Endothelial cell of umbilical vein (primary cell): ENCODE measurements at regions not wholly inside any gene's neighbourhood (a gene's known extent, or its start where the extent isn't known, plus 50 kb on each side); places are given as distances from the start of the nearest gene placed in this dataset.

Experiments used
- BruUV-seq: library from RNA; stranded (reverse); fragments of 400-500 nt; replicated peaks from 2 replicates; lab custom pipeline; 2021; lab: Mats Ljungman, UMichigan
- CTCF ChIA-PET: fragments of 300-600, 350-600 bp; sonication (Branson Sonifier 250); formaldehyde crosslinking; loops from one replicate; lab custom pipeline; 2021; ENCODE audit warnings: antibody characterized with exemption, inconsistent platforms; lab: Charles Lee
- POLR2A ChIA-PET: fragments of 300-600, 350-600 bp; sonication (Branson Sonifier 250); formaldehyde crosslinking; loops from one replicate; lab custom pipeline; 2021; ENCODE audit warnings: antibody characterized with exemption, inconsistent platforms; lab: Charles Lee
- DNase-seq: peaks from one replicate; pipeline ENCODE4 v3.0.0-alpha.2; 2011; ENCODE audit warnings: low read depth, low spot score
- FAIRE-seq: peaks from 2 replicates; lab custom pipeline; 2011; peaks lifted over from hg19 to GRCh38; lab: Jason Lieb, UNC
- H2AFZ ChIP-seq: 2 replicates; pipeline ENCODE4 v1.6.0; 2012; ENCODE audit warnings: low read depth, low read length, control low read depth, inconsistent platforms
- H3K27ac ChIP-seq: 2 replicates; pipeline ENCODE4 v1.5.1; 2011; ENCODE audit warnings: low read depth, mild to moderate bottlenecking, control low read depth, low read length, moderate library complexity; ENCODE audit not compliant: insufficient read depth
- H3K27me3 ChIP-seq, 2 experiments: 2 replicates each; pipeline versions ENCODE4 v1.6.0 to v1.6.1; 2011; ENCODE audit warnings: low read length in 2 of 2, mixed read lengths in 1 of 2; ENCODE audit not compliant: control insufficient read depth in 2 of 2, insufficient read depth in 2 of 2
- H3K36me3 ChIP-seq, 2 experiments: 2 replicates in 1 of 2; 3 replicates in 1 of 2; pipeline ENCODE4 v1.5.1; 2011; ENCODE audit warnings: low read length in 2 of 2, mild to moderate bottlenecking in 1 of 2, moderate library complexity in 1 of 2; ENCODE audit not compliant: control insufficient read depth in 2 of 2, insufficient read depth in 2 of 2; ENCODE audit errors: extremely low read depth in 1 of 2
- H3K4me1 ChIP-seq: 3 replicates; pipeline ENCODE4 v1.5.1; 2011; ENCODE audit warnings: mild to moderate bottlenecking, low read length; ENCODE audit not compliant: control insufficient read depth, insufficient read depth; ENCODE audit errors: extremely low read depth
- H3K4me2 ChIP-seq: 2 replicates; pipeline ENCODE4 v1.6.1; 2011; ENCODE audit warnings: low read length, control low read depth, mixed read lengths; ENCODE audit not compliant: insufficient read depth
- H3K4me3 ChIP-seq, 3 experiments: fragments of 200-600 bp in 1 of 3; sonication (generic), shearing (Covaris generic) in 1 of 3; replicated peaks in 1 of 3; 2 replicates each; pipeline ENCODE4 v1.5.1; 2011 to 2016; ENCODE audit warnings: control low read depth in 3 of 3, low read length in 3 of 3, mild to moderate bottlenecking in 2 of 3, inconsistent platforms in 1 of 3, low read depth in 1 of 3, moderate library complexity in 1 of 3; ENCODE audit not compliant: insufficient read depth in 1 of 3
- H3K79me2 ChIP-seq: 2 replicates; pipeline ENCODE4 v1.6.0; 2012; ENCODE audit warnings: low read length, inconsistent platforms; ENCODE audit not compliant: control insufficient read depth, insufficient read depth
- H3K9ac ChIP-seq: replicated peaks from 2 replicates; pipeline ENCODE3; 2011; ENCODE audit warnings: low read length, control low read depth; ENCODE audit not compliant: insufficient read depth; ENCODE audit errors: extremely low read depth
- H3K9me1 ChIP-seq: replicated peaks from 3 replicates; pipeline ENCODE4 v1.6.0; 2011; ENCODE audit warnings: mild to moderate bottlenecking, low read length; ENCODE audit not compliant: control insufficient read depth, insufficient read depth; ENCODE audit errors: extremely low read depth
- H3K9me3 ChIP-seq: replicated peaks from 2 replicates; pipeline ENCODE4 v1.5.1; 2012; ENCODE audit warnings: low read length, inconsistent platforms; ENCODE audit not compliant: control insufficient read depth, insufficient read depth
- H4K20me1 ChIP-seq: replicated peaks from 2 replicates; pipeline ENCODE3; 2011; ENCODE audit warnings: mild to moderate bottlenecking, low read length; ENCODE audit not compliant: control insufficient read depth, insufficient read depth; ENCODE audit errors: extremely low read depth
- CTCF ChIP-seq, 2 donors: IDR thresholded peaks; 1 replicate in 1 of 2; 2 replicates in 1 of 2; pipeline ENCODE4 v1.5.1; 2011; ENCODE audit warnings: low read length in 2 of 2, mild to moderate bottlenecking in 2 of 2, moderate library complexity in 2 of 2, control low read depth in 1 of 2, inconsistent platforms in 1 of 2, low read depth in 1 of 2; ENCODE audit not compliant: insufficient read depth in 1 of 2; ENCODE audit errors: extremely low read depth in 1 of 2
- EZH2 ChIP-seq: IDR thresholded peaks from 2 replicates; pipeline ENCODE4 v1.6.1; 2012; ENCODE audit warnings: borderline replicate concordance, low read depth, mild to moderate bottlenecking, moderate library complexity, low read length, inconsistent platforms; ENCODE audit not compliant: severe bottlenecking
- FOS ChIP-seq: IDR thresholded peaks from 2 replicates; pipeline ENCODE4 v1.6.1; 2011; ENCODE audit warnings: mild to moderate bottlenecking, low read length, moderate library complexity, borderline replicate concordance; ENCODE audit not compliant: insufficient read depth
- GATA2 ChIP-seq: IDR thresholded peaks from 2 replicates; pipeline ENCODE4 v1.7.0; 2011; ENCODE audit warnings: low read depth, mild to moderate bottlenecking, moderate library complexity, mixed read lengths, low read length; ENCODE audit not compliant: insufficient read length, insufficient read depth
- JUN ChIP-seq: IDR thresholded peaks from 2 replicates; pipeline ENCODE4 v1.6.1; 2011; ENCODE audit warnings: borderline replicate concordance, low read depth; ENCODE audit not compliant: insufficient read length, insufficient read depth
- MAX ChIP-seq: IDR thresholded peaks from 2 replicates; pipeline ENCODE4 v1.6.1; 2011; ENCODE audit not compliant: insufficient read depth, insufficient read length
- MYC ChIP-seq: IDR thresholded peaks from one replicate; pipeline ENCODE4 v1.6.1; 2011; ENCODE audit warnings: mild to moderate bottlenecking, low read depth, low read length
- POLR2A ChIP-seq: IDR thresholded peaks from 2 replicates; pipeline ENCODE4 v1.6.1; 2012; ENCODE audit warnings: low read depth, mild to moderate bottlenecking, control low read depth, low read length
- POLR2AphosphoS5 ChIP-seq: IDR thresholded peaks from 2 replicates; pipeline ENCODE4 v1.6.1; 2012; ENCODE audit warnings: low read depth, mild to moderate bottlenecking, control low read depth, low read length, moderate library complexity; ENCODE audit not compliant: insufficient read depth
- dilution Hi-C: fragments of 300-500 bp; cut with MboI; formaldehyde crosslinking; loops from one replicate; pipeline ENCODE4 v1.15.0; 2019; ENCODE audit warnings: low sequenced_read_pairs; ENCODE audit not compliant: extremely low pct_ligation_motif_present
- intact Hi-C: fragments of 100-400 bp; cut with micrococcal nuclease; formaldehyde crosslinking; loops from one replicate; pipeline ENCODE4 v1.10.0; 2022

- no peaks in the 10 kb centered on the region for H3K36me3 ChIP-seq
- peaks cover 2% of the 10 kb centered on the region for H3K9me3 ChIP-seq
- no peaks in the 10 kb centered on the region for H4K20me1 ChIP-seq
- FAIRE-seq (no peak), DNase-seq (no peak)
- H3K4me2 ChIP-seq = no peak overlapping the region
- H2AFZ ChIP-seq = no peak overlapping the region
- BruUV-seq = no TSS peak
- no peaks in the 10 kb centered on the region for H3K27me3 ChIP-seq
- H3K4me1 ChIP-seq = no peaks in the 10 kb centered on the region
- dilution Hi-C loops = no loop called here
- TF ChIP-seq GATA2 = no peak
- no peak for TF ChIP-seq JUN
- no peak for TF ChIP-seq POLR2A
- TF ChIP-seq POLR2AphosphoS5 = no peak
- no peak for TF ChIP-seq FOS
- TF ChIP-seq MYC = no peak
- no peak for TF ChIP-seq MAX
- no peak for TF ChIP-seq CTCF (IDR thresholded peaks at IDR 0.05; ENCODE audit: extremely low read depth in 1 of 2, insufficient read depth in 1 of 2, low read depth in 1 of 2, low read length in 2 of 2)
- TF ChIP-seq EZH2 = no peak
- intact Hi-C loops = no loop called here
- no peaks in the 10 kb centered on the region for H3K9me1 ChIP-seq
- H3K9ac ChIP-seq = no peak overlapping the region
- H3K4me3 ChIP-seq = no peak overlapping the region
- H3K79me2 ChIP-seq = no peaks in the 10 kb centered on the region
- ChIA-PET CTCF (no interaction called here), POLR2A (no interaction called here)
- no peak overlapping the region for H3K27ac ChIP-seq
These were observed 363.4 kb upstream of the PFKP start for GRCh38 chr10:2703953-2704352.
